HFFc6 (cell line): ENCODE measurements at regions not wholly inside any gene's neighbourhood (a gene's known extent, or its start where the extent isn't known, plus 50 kb on each side); places are given as distances from the start of the nearest gene placed in this dataset.
A peak's percentile ranks its signal among the peaks of the same experiment; 100 is the strongest.

ENCODE experiments used
- DNase-seq: peaks from one replicate; pipeline ENCODE4 v3.0.0-alpha.2; 2018
- H3K27ac Mint-ChIP-seq: 2 replicates; pipeline ENCODE4 v1.8.0; 2020; ENCODE audit warnings: mild to moderate bottlenecking, mixed read lengths
- H3K27me3 Mint-ChIP-seq: 2 replicates; pipeline ENCODE4 v1.8.0; 2021; ENCODE audit warnings: mild to moderate bottlenecking, moderate library complexity, mixed read lengths; ENCODE audit not compliant: insufficient read depth
- H3K36me3 Mint-ChIP-seq: 2 replicates; pipeline ENCODE4 v1.8.0; 2021; ENCODE audit warnings: low read depth, mixed read lengths
- H3K4me1 Mint-ChIP-seq: 2 replicates; pipeline ENCODE4 v1.8.0; 2020; ENCODE audit warnings: low read depth, mixed read lengths
- H3K4me3 Mint-ChIP-seq: 2 replicates; pipeline ENCODE4 v1.8.0; 2020; ENCODE audit warnings: mild to moderate bottlenecking, moderate library complexity, mixed read lengths
- H3K9me3 Mint-ChIP-seq: 2 replicates; pipeline ENCODE4 v1.8.0; 2020; ENCODE audit warnings: mild to moderate bottlenecking, mixed read lengths
- CTCF ChIP-seq: fragments of 200-600 bp; sonication (generic); IDR thresholded peaks from 2 replicates; pipeline ENCODE4 v1.5.0; 2021; ENCODE audit warnings: antibody characterized with exemption, mild to moderate bottlenecking

- H3K9me3 Mint-ChIP-seq, result no peaks in the 10 kb centered on the region
Observed at GRCh38 chr6:74749211-74750147, 456.4 kb downstream of the COL12A1 start.

GRCh38 chr6:74745670-74746069 lies 460.2 kb downstream of the COL12A1 start:
- Mint-ChIP-seq H3K36me3 (no peaks in the 10 kb centered on the region), H3K27me3 (no peaks in the 10 kb centered on the region; the same call in 1 of the 2 replicates), H3K9me3 (no peaks in the 10 kb centered on the region), H3K27ac (no peak overlapping the region), H3K4me3 (no peak overlapping the region), H3K4me1 (peaks cover 6% of the 10 kb centered on the region; the same call in 1 of the 2 replicates)
- no peak for TF ChIP-seq CTCF
- no peak for DNase-seq

More at GRCh38 chr6:74749211-74750147, 456.4 kb downstream of the COL12A1 start:
- Mint-ChIP-seq H3K4me3 (no peak overlapping the region), H3K27ac (no peak overlapping the region), H3K27me3 (peaks cover 2% of the 10 kb centered on the region; the same call in 1 of the 2 replicates), H3K36me3 (no peaks in the 10 kb centered on the region), H3K4me1 (peaks cover 6% of the 10 kb centered on the region; the same call in 1 of the 2 replicates)
- DNase-seq, result no peak
- no peak for TF ChIP-seq CTCF

GRCh38 chr6:74742793-74743508 lies 462.9 kb downstream of the COL12A1 start:
- H3K27ac Mint-ChIP-seq, result no peak overlapping the region
- no peaks in the 10 kb centered on the region for H3K36me3 Mint-ChIP-seq
- no peaks in the 10 kb centered on the region for H3K27me3 Mint-ChIP-seq
- no peak for TF ChIP-seq CTCF
- no peak for DNase-seq
- H3K4me3 Mint-ChIP-seq, result no peak overlapping the region
- H3K4me1 Mint-ChIP-seq, result no peaks in the 10 kb centered on the region
- H3K9me3 Mint-ChIP-seq, result no peaks in the 10 kb centered on the region

GRCh38 chr6:74741646-74742045 lies 464.2 kb downstream of the COL12A1 start:
- Mint-ChIP-seq H3K4me1 (no peaks in the 10 kb centered on the region), H3K27me3 (peaks cover 2% of the 10 kb centered on the region; the same call in 1 of the 2 replicates), H3K27ac (no peak overlapping the region), H3K36me3 (no peaks in the 10 kb centered on the region), H3K9me3 (peaks cover 3% of the 10 kb centered on the region; the same call in 1 of the 2 replicates), H3K4me3 (no peak overlapping the region)
- TF ChIP-seq CTCF, result no peak
- DNase-seq, result no peak

- no peak overlapping the region for H3K4me3 Mint-ChIP-seq
- TF ChIP-seq CTCF, result no peak
- H3K27ac Mint-ChIP-seq, result no peak overlapping the region
- peaks cover 27% of the 10 kb centered on the region; the same call in 1 of the 2 replicates for H3K4me1 Mint-ChIP-seq
- DNase-seq, result peak; percentile 65
- peaks cover 3% of the 10 kb centered on the region; the same call in 1 of the 2 replicates for H3K9me3 Mint-ChIP-seq
- peaks cover 2% of the 10 kb centered on the region; the same call in 1 of the 2 replicates for H3K27me3 Mint-ChIP-seq
- no peaks in the 10 kb centered on the region for H3K36me3 Mint-ChIP-seq
Observed at GRCh38 chr6:74735304-74735703, 470.5 kb downstream of the COL12A1 start.
